Lower lobe of right lung (tissue), 2 donors: ENCODE measurements at regions not wholly inside any gene's neighbourhood (a gene's known extent, or its start where the extent isn't known, plus 50 kb on each side); places are given as distances from the start of the nearest gene placed in this dataset.

Experiments
- ATAC-seq, 2 donors: fragments of 200-7000 bp; cut with Tn5 transposase; one replicate each; pipeline ENCODE4 v1.9.1; 2020 to 2022; ENCODE audit warnings: mild to moderate bottlenecking in 2 of 2, moderate library complexity in 2 of 2
- DNase-seq: peaks from one replicate; pipeline ENCODE4 v3.0.0-alpha.2; 2020
- H3K27ac ChIP-seq: fragments of 200-600 bp; one replicate; pipeline ENCODE4 v1.8.0; 2022
- H3K27me3 ChIP-seq: fragments of 200-600 bp; one replicate; pipeline ENCODE4 v1.8.0; 2022; ENCODE audit warnings: low read depth
- H3K36me3 ChIP-seq: fragments of 200-600 bp; one replicate; pipeline ENCODE4 v1.8.0; 2022; ENCODE audit warnings: mild to moderate bottlenecking
- H3K4me1 ChIP-seq: fragments of 200-600 bp; one replicate; pipeline ENCODE4 v1.8.0; 2022
- H3K4me3 ChIP-seq: fragments of 200-600 bp; one replicate; pipeline ENCODE4 v1.8.0; 2022; ENCODE audit warnings: mild to moderate bottlenecking
- H3K9me3 ChIP-seq: fragments of 200-600 bp; one replicate; pipeline ENCODE4 v1.8.0; 2022
- intact Hi-C: fragments of 100-400 bp; cut with DNase I; formaldehyde crosslinking; loops from one replicate; pipeline ENCODE4 v1.11.0; 2022
- TF ChIP-seq, protein P1 (sequence below): fragments of 200-600 bp; IDR thresholded peaks from one replicate; pipeline ENCODE4 v1.8.0; 2022; ENCODE audit warnings: antibody characterized with exemption, mild to moderate bottlenecking
- donor health status: DM: no; HTN: yes; CAD: no; lungs with severe emphysema.

DNA sequence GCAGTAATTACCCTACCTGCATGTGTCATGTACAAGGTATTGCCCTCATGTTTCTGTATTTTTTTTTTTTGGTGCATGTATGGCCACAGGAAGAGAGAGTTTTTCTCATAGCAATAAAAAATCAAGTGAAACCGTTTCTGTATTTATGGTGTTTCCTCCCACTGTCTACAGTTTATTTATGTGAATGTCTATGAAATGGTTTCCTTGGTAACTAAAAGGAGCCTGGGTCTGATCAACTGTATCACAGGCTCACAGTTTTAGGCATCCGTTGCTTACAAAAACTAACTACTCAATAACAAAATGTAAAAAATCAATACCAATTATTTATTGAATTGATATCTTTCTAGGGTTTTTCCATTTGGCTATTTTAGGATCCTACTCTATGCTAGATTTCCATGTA is 464.4 kb downstream of the TAF11L14 start:
- no peaks in the 10 kb centered on the region for H3K9me3 ChIP-seq
- intact Hi-C loops, result no loop called here
- H3K4me1 ChIP-seq, result no peaks in the 10 kb centered on the region
- H3K36me3 ChIP-seq, result no peaks in the 10 kb centered on the region
- TF ChIP-seq, protein P1, sequence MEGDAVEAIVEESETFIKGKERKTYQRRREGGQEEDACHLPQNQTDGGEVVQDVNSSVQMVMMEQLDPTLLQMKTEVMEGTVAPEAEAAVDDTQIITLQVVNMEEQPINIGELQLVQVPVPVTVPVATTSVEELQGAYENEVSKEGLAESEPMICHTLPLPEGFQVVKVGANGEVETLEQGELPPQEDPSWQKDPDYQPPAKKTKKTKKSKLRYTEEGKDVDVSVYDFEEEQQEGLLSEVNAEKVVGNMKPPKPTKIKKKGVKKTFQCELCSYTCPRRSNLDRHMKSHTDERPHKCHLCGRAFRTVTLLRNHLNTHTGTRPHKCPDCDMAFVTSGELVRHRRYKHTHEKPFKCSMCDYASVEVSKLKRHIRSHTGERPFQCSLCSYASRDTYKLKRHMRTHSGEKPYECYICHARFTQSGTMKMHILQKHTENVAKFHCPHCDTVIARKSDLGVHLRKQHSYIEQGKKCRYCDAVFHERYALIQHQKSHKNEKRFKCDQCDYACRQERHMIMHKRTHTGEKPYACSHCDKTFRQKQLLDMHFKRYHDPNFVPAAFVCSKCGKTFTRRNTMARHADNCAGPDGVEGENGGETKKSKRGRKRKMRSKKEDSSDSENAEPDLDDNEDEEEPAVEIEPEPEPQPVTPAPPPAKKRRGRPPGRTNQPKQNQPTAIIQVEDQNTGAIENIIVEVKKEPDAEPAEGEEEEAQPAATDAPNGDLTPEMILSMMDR, result no peak
- DNase-seq, result no peak
- no peak overlapping the region for H3K4me3 ChIP-seq
- ATAC-seq, result no peak
- no peak overlapping the region for H3K27ac ChIP-seq
- H3K27me3 ChIP-seq, result no peaks in the 10 kb centered on the region

DNA sequence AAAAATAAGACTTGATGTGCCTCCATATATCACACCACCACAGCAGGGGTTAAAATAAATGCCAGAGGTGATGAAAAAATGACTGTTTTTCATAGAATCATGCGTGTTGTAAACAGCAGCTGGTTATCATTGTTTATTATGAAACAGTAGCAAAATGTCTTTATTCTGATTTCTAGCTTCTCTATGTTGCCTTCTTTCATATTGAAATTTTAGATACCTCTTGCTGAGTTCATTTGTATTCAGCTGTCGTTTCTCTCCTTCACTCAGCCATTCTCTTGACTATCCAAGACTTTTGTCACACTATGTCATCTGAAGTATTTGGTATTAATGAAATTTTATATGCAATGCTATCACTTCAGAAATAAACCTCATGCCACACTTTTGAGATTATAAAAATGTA is 465.0 kb downstream of the TAF11L14 start:
- ATAC-seq, result no peak
- Histone ChIP-seq H3K4me1 (no peaks in the 10 kb centered on the region), H3K9me3 (no peaks in the 10 kb centered on the region), H3K27ac (no peak overlapping the region), H3K27me3 (no peaks in the 10 kb centered on the region), H3K4me3 (no peak overlapping the region), H3K36me3 (no peaks in the 10 kb centered on the region)
- DNase-seq, result no peak
- TF ChIP-seq, protein P1, result no peak
- intact Hi-C loops, result no loop called here

DNA sequence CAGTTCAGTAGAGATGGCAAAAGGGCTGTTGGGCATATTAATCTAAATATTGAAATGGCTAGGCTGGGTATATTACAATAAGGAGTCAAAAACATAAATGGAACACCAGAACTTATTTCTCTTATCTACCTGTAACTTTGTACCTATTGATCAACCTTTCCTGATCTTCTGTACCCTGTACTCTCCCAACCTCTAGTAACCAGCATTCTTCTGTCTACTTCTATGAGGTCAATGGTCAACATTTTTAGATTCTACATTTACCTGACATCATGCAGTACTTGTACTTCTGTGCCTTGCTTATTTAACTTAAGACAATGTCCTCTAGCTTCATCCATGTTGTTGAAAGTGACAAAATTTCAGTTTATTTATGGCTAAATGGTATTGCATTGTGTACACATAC is 467.3 kb downstream of the TAF11L14 start:
- intact Hi-C loops, result no loop called here
- no peak for ATAC-seq

DNA sequence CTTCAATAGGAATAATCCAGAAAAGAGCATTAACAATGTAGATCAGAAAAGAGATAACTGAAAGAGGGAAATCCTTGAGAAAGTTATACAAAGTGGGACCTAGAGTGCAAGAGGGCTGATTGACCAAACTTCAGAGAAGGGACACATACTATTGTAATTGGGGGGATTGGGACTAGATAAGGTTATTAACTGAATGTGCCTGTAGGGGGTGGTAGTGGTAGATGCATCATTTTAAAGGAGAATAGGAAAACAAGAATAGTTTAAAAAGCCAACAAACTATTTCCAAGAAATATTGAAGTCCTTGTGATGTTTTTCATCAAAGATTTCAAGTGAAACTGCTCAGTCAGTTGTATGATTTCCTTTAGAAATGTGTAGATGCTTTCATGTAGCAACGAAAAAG is 468.5 kb downstream of the TAF11L14 start:
- no peak for ATAC-seq
- no peaks in the 10 kb centered on the region for H3K36me3 ChIP-seq
- no peak overlapping the region for H3K4me3 ChIP-seq
- no peak for DNase-seq
- no peaks in the 10 kb centered on the region for H3K4me1 ChIP-seq
- H3K27ac ChIP-seq, result no peak overlapping the region
- intact Hi-C loops, result no loop called here
- no peaks in the 10 kb centered on the region for H3K27me3 ChIP-seq
- H3K9me3 ChIP-seq, result no peaks in the 10 kb centered on the region
- TF ChIP-seq, protein P1, result no peak

More for the DNA sequence above, 467.3 kb downstream of the TAF11L14 start:
- TF ChIP-seq, protein P1, result no peak
- no peaks in the 10 kb centered on the region for H3K36me3 ChIP-seq
- no peaks in the 10 kb centered on the region for H3K27me3 ChIP-seq
- no peaks in the 10 kb centered on the region for H3K9me3 ChIP-seq
- no peaks in the 10 kb centered on the region for H3K4me1 ChIP-seq
- H3K27ac ChIP-seq, result no peak overlapping the region
- H3K4me3 ChIP-seq, result no peak overlapping the region
- no peak for DNase-seq

DNA sequence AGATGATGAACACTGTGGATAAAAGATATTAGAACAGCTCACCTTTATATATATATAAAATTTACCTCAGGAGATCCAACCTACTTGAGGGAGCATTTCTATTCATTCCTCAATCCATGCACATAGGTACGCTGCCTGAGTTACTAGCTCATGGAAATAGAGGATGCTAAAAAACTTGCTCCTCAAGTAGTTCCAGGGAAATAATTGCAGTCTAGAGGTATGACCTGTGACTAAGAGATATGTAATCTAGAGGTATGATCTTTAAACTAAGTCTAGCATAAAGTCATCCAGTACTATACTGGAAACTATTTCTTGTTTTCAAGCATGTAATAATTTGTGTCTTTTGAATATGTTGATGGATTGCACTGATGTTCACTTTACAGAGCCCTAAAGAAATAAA is 471.2 kb downstream of the TAF11L14 start:
- H3K27ac ChIP-seq, result no peak overlapping the region
- DNase-seq (no peak), ATAC-seq (no peak)

More for the DNA sequence above, 471.2 kb downstream of the TAF11L14 start:
- no peaks in the 10 kb centered on the region for H3K4me1 ChIP-seq
- no peaks in the 10 kb centered on the region for H3K9me3 ChIP-seq
- no peak overlapping the region for H3K4me3 ChIP-seq
- TF ChIP-seq, protein P1, result no peak
- no peaks in the 10 kb centered on the region for H3K36me3 ChIP-seq
- H3K27me3 ChIP-seq, result no peaks in the 10 kb centered on the region
- intact Hi-C loops, result no loop called here
